ENCODE measurements at regions not wholly inside any gene's neighbourhood (a gene's known extent, or its start where the extent isn't known, plus 50 kb on each side); places are given as distances from the start of the nearest gene placed in this dataset.

- 72 to 84% (median 79%) methylated on average over 5 of the region's 5 CpGs for WGBS, 5 donors
- Histone ChIP-seq H3K36me3 (no peaks in the 10 kb centered on the region), H3K27me3 (peaks cover 0 to 54% (median 0%) of the 10 kb centered on the region in 3 donors), H3K4me1 (peaks cover 21 to 49% (median 45%) of the 10 kb centered on the region in 4 donors), H3K9me3 (no peaks in the 10 kb centered on the region), H3K27ac (no peak overlapping the region), H3K4me3 (no peak overlapping the region)
- intact Hi-C loops (cut with DNase I; ENCODE audit: low total_unique reads): no loop called here
- TF ChIP-seq EP300 (IDR thresholded peaks at IDR 0.05) (no peak), POLR2A (IDR thresholded peaks at IDR 0.05) (no peak), CTCF (IDR thresholded peaks at IDR 0.05) (no peak), POLR2AphosphoS5 (IDR thresholded peaks at IDR 0.05) (no peak)
- no peak for DNase-seq
Measured at GRCh38 chr14:100671906-100672305, 54.8 kb upstream of the DLK1 start.

DNA sequence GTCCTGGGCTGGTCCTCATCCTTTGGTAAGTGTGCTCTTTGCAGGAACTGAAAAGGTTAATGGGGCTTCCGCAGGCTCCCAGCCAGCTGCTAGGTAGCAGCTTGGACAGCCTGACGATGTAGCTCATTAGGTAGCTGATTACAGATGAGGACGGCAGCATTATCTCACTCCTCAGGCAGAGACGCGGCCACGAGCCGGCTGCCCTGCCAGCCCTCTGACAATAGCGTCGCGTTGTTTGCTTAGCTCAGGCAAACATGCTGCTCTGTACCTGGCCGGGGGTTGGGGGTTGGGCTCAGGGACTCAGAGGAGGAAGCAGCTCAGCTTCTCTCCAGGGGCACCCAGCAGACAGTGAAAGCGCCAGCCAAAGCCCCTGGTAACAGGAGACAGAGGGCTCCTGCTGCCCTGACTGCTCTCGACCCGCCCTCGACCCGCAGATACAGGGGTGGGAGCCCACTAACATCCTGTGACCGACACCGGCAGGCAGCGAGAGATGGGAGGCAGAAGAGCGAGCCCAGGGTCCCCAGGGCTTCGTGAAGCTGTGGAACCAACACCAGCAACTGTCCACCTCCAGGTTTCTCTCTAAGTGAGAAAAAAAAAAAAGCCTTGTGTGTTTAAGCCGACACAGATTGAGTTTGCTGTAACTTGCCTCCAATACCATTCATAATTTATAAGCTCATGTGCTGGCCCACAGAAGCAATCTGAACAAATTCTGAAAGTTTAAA is 53.4 kb upstream of the DLK1 start:
- H3K27me3 ChIP-seq: peaks cover 0 to 43% (median 0%) of the 10 kb centered on the region in 3 donors
- peak in 1 of 3 donors; percentile 31 for TF ChIP-seq POLR2AphosphoS5 (IDR thresholded peaks at IDR 0.05)
- TF ChIP-seq CTCF (IDR thresholded peaks at IDR 0.05): no peak
- TF ChIP-seq POLR2A (IDR thresholded peaks at IDR 0.05): no peak
- no peak for TF ChIP-seq EP300 (IDR thresholded peaks at IDR 0.05)
- intact Hi-C loops (cut with DNase I; ENCODE audit: low total_unique reads): no loop called here
- peak; percentile 81 to 92 for DNase-seq
- H3K4me1 ChIP-seq: peaks cover 34 to 63% (median 58%) of the 10 kb centered on the region in 4 donors
- no peaks in the 10 kb centered on the region for H3K9me3 ChIP-seq
- no peaks in the 10 kb centered on the region for H3K36me3 ChIP-seq
- no peak overlapping the region for H3K4me3 ChIP-seq
- H3K27ac ChIP-seq: peak overlapping the region in 1 of 5 donors; percentile 8
- 26 to 44% (median 28%) methylated on average over 17 to 22 of the region's 22 CpGs for WGBS, 5 donors

GRCh38 chr14:100673807-100674154 is 52.9 kb upstream of the DLK1 start:
- no peak for TF ChIP-seq POLR2AphosphoS5 (IDR thresholded peaks at IDR 0.05)
- TF ChIP-seq POLR2A (IDR thresholded peaks at IDR 0.05): no peak
- no peak for TF ChIP-seq CTCF (IDR thresholded peaks at IDR 0.05)
- H3K4me3 ChIP-seq: no peak overlapping the region
- H3K27ac ChIP-seq: no peak overlapping the region
- intact Hi-C loops (cut with DNase I; ENCODE audit: low total_unique reads): no loop called here
- H3K9me3 ChIP-seq: no peaks in the 10 kb centered on the region
- no peak for DNase-seq
- 71 to 98% (median 90%) methylated on average over 3 of the region's 3 CpGs for WGBS, 5 donors
- H3K36me3 ChIP-seq: no peaks in the 10 kb centered on the region
- H3K4me1 ChIP-seq: peaks cover 37 to 67% (median 60%) of the 10 kb centered on the region in 4 donors
- peaks cover 0 to 37% (median 0%) of the 10 kb centered on the region in 3 donors for H3K27me3 ChIP-seq

- intact Hi-C loops (cut with DNase I; ENCODE audit: low total_unique reads): no loop called here
- no peak for TF ChIP-seq POLR2AphosphoS5 (IDR thresholded peaks at IDR 0.05)
- no peak for TF ChIP-seq EP300 (IDR thresholded peaks at IDR 0.05)
- no peak for TF ChIP-seq POLR2A (IDR thresholded peaks at IDR 0.05)
- TF ChIP-seq CTCF (IDR thresholded peaks at IDR 0.05): no peak
- DNase-seq: no peak
- Histone ChIP-seq H3K36me3 (no peaks in the 10 kb centered on the region), H3K27ac (no peak overlapping the region), H3K4me1 (peaks cover 39 to 67% (median 60%) of the 10 kb centered on the region in 4 donors), H3K27me3 (peaks cover 0 to 31% (median 0%) of the 10 kb centered on the region in 3 donors), H3K9me3 (no peaks in the 10 kb centered on the region), H3K4me3 (no peak overlapping the region)
- 79 to 94% (median 90%) methylated on average over 5 of the region's 5 CpGs for WGBS, 5 donors
Measured at GRCh38 chr14:100674428-100674827, 52.3 kb upstream of the DLK1 start.

All from stomach (tissue), 8 donors.